ENCODE measurements at regions not wholly inside any gene's neighbourhood (a gene's known extent, or its start where the extent isn't known, plus 50 kb on each side); places are given as distances from the start of the nearest gene placed in this dataset.

DNA sequence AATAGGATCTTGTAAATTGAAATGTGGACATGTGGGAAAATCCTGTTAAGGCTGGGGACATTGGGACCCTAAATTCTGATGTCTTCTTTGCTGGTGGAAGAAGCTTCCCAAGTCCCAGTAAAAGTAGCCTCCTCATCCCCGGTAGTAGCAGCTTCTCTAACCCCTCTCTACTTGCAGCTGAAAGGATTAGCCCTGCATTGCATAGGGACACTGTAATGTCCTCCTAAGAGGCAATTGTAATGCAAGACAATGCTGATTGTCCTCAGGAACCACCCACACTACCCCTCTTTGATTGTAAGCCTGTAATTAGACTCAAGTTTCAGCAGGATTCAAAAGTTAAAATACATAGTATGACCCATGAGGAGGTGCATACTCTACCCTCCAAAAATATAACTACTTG is 1938.4 kb upstream of the C9orf72 start:
- TF ChIP-seq, protein P1, sequence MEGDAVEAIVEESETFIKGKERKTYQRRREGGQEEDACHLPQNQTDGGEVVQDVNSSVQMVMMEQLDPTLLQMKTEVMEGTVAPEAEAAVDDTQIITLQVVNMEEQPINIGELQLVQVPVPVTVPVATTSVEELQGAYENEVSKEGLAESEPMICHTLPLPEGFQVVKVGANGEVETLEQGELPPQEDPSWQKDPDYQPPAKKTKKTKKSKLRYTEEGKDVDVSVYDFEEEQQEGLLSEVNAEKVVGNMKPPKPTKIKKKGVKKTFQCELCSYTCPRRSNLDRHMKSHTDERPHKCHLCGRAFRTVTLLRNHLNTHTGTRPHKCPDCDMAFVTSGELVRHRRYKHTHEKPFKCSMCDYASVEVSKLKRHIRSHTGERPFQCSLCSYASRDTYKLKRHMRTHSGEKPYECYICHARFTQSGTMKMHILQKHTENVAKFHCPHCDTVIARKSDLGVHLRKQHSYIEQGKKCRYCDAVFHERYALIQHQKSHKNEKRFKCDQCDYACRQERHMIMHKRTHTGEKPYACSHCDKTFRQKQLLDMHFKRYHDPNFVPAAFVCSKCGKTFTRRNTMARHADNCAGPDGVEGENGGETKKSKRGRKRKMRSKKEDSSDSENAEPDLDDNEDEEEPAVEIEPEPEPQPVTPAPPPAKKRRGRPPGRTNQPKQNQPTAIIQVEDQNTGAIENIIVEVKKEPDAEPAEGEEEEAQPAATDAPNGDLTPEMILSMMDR (IDR thresholded peaks at IDR 0.05) = no peak
- no peak for TF ChIP-seq POLR2A (IDR thresholded peaks at IDR 0.05)

All from lower leg skin (tissue), 3 donors.